Gastrocnemius medialis (tissue), 4 donors: ENCODE measurements at regions not wholly inside any gene's neighbourhood (a gene's known extent, or its start where the extent isn't known, plus 50 kb on each side); places are given as distances from the start of the nearest gene placed in this dataset.

Experiments
- POLR2A ChIP-seq, 2 donors: fragments of 450-650 bp; IDR thresholded peaks; one replicate each; pipeline ENCODE4 v1.6.1; 2017; ENCODE audit warnings: antibody characterized with exemption in 2 of 2, mild to moderate bottlenecking in 2 of 2, moderate library complexity in 2 of 2
- TF ChIP-seq, protein P1 (sequence below), 5 experiments: fragments of 450-650 bp in 3 of 5; fragments of 200-600 bp in 2 of 5; sonication (generic) in 2 of 5; IDR thresholded peaks in 4 of 5; conservative IDR thresholded peaks in 1 of 5; 1 replicate in 4 of 5; 2 replicates in 1 of 5; pipeline ENCODE4 v1.5.1; 2016 to 2019; ENCODE audit warnings: antibody characterized with exemption in 5 of 5, mild to moderate bottlenecking in 3 of 5, moderate library complexity in 3 of 5

DNA sequence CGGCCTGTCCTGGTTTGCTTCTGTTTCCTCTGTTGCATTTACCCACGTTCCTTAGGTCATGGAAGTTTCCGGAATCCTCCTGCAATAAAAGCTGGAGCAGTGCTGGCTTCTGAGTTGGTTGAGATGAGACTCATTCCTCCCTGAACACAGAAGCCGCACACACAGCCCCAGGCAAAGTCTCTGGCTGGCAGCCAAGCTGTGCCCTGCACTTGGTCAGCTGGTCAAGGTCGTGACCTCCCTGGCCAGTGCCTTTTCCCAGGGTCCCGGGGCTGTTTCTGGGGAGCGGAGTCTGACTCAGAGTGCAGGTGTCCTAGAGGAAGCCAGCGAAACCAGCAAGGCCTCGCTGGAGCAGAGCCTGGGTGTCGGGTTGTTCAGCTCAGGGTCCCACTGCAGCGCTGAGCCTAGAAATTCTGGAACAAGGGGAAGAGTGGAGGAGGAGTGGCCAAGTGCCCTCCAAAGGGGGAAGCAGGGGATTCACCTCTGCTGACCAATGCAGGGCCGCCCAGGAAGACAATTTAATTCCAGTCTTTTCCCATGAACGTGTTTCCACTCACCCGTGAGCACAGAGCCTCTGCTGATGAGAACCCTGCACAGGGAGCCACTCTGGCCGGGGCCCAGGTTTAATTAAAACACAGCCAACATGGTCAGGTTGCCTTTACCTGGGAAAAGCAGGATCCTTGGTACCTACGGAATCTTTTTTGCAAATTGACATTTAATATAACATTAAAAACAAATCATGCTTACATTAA lies 245.5 kb upstream of the PPP2R2D start:
- TF ChIP-seq, protein P1, sequence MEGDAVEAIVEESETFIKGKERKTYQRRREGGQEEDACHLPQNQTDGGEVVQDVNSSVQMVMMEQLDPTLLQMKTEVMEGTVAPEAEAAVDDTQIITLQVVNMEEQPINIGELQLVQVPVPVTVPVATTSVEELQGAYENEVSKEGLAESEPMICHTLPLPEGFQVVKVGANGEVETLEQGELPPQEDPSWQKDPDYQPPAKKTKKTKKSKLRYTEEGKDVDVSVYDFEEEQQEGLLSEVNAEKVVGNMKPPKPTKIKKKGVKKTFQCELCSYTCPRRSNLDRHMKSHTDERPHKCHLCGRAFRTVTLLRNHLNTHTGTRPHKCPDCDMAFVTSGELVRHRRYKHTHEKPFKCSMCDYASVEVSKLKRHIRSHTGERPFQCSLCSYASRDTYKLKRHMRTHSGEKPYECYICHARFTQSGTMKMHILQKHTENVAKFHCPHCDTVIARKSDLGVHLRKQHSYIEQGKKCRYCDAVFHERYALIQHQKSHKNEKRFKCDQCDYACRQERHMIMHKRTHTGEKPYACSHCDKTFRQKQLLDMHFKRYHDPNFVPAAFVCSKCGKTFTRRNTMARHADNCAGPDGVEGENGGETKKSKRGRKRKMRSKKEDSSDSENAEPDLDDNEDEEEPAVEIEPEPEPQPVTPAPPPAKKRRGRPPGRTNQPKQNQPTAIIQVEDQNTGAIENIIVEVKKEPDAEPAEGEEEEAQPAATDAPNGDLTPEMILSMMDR (IDR thresholded peaks at IDR 0.05 in 4 of 5, conservative IDR thresholded peaks at IDR 0.05 in 1 of 5), result no peak
- TF ChIP-seq POLR2A (IDR thresholded peaks at IDR 0.05), result no peak
